ENCODE measurements at regions not wholly inside any gene's neighbourhood (a gene's known extent, or its start where the extent isn't known, plus 50 kb on each side); places are given as distances from the start of the nearest gene placed in this dataset.

DNA sequence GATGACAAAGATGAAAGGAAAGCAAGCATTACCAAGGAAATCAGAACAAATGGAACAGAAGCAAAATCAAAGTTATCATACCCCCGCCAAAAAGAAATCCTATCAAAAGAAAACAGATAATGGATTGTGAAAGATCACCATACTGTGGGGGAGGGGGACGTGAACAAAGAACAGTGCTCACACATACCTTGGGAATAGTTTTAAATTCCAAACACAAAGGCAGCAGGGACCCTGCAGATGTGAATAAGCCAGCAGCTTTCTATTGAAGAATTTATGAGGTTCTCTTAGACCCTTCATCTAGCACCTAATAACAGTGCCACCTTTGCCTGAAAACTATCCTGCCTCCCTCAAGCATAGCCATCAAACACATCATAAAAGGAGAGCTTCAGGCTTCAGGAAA lies 94.0 kb downstream of the AKR1D1 start:
- TF ChIP-seq, protein P1, sequence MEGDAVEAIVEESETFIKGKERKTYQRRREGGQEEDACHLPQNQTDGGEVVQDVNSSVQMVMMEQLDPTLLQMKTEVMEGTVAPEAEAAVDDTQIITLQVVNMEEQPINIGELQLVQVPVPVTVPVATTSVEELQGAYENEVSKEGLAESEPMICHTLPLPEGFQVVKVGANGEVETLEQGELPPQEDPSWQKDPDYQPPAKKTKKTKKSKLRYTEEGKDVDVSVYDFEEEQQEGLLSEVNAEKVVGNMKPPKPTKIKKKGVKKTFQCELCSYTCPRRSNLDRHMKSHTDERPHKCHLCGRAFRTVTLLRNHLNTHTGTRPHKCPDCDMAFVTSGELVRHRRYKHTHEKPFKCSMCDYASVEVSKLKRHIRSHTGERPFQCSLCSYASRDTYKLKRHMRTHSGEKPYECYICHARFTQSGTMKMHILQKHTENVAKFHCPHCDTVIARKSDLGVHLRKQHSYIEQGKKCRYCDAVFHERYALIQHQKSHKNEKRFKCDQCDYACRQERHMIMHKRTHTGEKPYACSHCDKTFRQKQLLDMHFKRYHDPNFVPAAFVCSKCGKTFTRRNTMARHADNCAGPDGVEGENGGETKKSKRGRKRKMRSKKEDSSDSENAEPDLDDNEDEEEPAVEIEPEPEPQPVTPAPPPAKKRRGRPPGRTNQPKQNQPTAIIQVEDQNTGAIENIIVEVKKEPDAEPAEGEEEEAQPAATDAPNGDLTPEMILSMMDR (IDR thresholded peaks at IDR 0.05) = no peak
- TF ChIP-seq POLR2A (IDR thresholded peaks at IDR 0.05) = no peak
